Kidney glomerular epithelial cell (primary cell): ENCODE measurements at regions not wholly inside any gene's neighbourhood (a gene's known extent, or its start where the extent isn't known, plus 50 kb on each side); places are given as distances from the start of the nearest gene placed in this dataset.

ENCODE experiments used
- DNase-seq: peaks from one replicate; lab custom pipeline; 2025; lab: John Stamatoyannopoulos, UW

DNA sequence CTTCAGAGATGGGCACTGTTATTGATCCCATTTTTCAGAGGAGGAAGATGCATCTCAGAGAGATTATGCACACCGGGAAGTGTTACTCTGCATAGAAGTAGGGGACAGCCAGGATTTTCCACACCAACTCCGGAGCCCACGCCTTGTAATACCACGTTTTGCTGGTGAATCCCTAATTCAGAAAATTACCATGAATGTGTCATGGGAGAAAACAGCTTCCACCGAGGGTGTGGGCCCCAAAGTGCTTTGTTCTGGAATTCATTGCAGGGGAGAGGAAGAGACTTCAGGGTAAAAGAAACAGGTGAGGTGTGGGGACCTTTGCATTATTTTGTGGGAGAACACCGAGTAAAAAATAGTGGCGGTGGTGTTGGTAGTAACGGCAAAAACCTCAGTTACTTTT, 1051.4 kb upstream of the RBFOX1 start:
- no peak for DNase-seq

DNA sequence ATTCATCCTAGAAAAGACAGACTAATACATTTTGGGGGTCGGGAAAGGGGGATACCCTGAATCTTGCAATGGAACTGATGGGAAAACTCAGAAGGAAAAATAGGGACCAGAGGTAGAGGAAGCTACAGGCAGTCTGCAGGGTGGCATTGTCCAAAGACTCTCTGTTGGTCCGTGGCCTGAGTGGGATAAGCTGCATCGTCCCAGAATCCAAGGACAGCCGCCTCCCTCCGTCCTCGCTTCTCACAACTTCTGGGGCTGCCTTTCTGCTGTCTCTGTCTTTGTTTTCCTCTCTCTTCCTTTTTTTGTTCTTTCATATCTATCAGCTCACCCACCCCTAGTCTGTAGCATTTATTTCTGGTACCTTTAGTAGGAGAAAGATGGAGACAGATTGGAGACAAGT, 1052.6 kb upstream of the RBFOX1 start:
- no peak for DNase-seq

- DNase-seq, result no peak
Observed at GRCh38 chr16:6279286-6279685, 1053.4 kb upstream of the RBFOX1 start.

GRCh38 chr16:6274351-6274750, 1058.3 kb upstream of the RBFOX1 start:
- DNase-seq, result no peak

DNA sequence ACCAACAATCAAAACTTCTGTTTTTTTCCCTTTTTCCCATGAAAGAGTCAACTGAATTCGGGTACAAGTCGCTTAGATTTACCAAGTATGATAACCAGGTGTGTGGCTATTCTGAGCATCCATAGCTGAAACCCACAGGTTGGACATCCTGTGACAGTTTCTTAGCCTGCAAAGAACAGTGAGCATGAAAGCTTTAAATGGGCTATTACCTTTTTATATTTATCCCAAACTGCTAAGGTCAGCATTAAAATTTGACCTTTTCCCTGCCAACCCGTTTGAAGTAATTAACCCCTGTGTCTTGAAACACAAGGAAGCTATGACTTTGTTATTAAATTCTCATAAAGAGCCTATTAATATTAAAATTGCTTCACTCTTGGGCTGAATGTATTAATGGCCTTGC, 1065.0 kb upstream of the RBFOX1 start:
- no peak for DNase-seq

DNA sequence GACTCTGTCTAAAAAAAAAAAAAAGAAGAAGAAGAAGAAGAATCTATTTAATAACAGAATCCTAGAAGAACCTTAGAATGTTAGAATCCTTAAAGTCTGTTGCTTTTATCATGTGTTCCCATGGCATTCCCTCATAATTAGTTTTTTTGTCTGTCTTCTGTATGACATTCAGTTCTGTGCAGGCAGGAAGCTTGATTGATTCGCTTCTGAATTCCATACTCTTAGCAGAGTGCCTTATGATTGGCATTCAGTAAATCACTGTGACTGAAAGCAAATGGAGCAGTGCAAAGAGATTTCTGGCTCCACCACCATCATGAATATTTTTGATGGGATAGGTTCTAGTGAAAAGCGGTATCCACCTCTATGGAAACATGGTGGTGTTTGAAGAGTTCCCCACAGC, 1065.9 kb upstream of the RBFOX1 start:
- no peak for DNase-seq

DNA sequence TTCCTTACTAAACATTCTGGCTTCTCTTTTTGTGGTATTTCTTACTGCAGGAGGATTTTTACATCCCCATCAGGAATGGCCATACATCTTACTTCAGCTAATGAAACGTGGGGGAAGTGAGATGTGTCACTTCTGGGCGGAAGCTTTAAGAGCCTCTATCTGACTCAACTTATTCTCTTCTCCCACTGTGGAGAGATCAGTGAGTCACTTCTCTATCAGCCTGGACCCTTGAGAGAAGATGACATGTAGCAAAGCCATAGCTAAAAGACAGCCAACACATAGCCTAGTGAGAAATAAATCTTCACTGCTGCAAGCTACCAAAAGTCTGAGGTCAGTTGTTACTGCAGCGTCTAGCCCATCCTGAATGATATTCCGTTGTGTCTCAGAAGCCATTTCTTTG, 1066.7 kb upstream of the RBFOX1 start:
- DNase-seq, result no peak

DNA sequence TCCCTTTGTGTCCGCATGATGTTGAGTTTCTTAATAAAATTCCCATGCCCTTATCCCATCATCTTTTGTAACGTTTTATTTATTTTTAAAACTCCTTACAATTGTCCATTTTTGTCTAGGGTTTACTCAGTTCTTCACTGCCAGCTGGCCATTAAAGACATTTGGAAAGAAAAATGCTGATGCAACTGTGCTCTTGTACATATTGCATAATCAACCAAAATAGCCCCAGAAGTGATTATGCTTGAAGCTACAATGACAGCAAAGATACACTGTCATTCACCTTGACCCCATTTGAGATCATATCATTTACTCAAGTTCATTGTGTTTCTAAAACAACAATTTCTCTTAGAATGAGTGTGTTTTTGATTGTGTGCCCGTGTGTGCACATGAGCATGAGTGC, 1074.6 kb upstream of the RBFOX1 start:
- DNase-seq, result no peak

DNA sequence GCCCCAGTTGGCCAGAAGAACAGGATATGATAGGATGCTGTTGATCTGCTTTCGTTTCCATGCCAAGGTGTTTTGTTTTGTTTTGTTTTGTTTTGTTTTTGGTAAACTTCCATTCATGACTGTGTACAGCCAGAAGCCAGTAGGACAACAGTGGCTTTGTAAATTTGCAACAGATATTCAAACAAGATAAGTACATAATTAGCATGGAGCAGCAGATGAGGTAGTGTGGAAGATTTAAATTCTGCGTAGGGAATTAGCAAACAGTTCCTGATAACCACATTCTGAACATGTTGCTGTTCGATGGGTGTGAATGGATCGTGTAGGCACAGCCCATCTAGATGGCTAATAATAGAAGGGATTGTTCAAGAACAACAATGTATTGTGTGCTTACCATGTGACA, 1080.1 kb upstream of the RBFOX1 start:
- no peak for DNase-seq

DNA sequence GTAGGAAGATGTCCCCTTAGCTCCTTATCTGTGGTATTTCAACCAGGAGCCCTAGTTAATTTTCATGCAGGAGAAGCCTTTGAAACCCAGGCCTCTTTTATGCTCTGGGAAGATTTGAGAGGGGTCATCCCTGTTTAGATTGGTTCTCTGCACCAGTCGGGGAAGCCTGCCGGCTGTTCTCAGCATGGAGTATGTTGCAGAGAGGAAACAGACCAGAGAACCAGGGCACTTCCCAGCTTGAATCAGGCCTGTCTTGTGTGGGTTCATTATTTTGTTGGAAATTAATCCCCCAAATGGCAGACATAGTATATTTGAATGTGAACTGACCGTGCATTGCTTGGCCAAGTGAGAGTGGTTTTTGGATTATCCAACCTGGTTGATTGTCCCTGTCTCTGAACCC, 1082.1 kb upstream of the RBFOX1 start:
- no peak for DNase-seq

- no peak for DNase-seq
Observed at GRCh38 chr16:6249863-6250262, 1082.8 kb upstream of the RBFOX1 start.

DNA sequence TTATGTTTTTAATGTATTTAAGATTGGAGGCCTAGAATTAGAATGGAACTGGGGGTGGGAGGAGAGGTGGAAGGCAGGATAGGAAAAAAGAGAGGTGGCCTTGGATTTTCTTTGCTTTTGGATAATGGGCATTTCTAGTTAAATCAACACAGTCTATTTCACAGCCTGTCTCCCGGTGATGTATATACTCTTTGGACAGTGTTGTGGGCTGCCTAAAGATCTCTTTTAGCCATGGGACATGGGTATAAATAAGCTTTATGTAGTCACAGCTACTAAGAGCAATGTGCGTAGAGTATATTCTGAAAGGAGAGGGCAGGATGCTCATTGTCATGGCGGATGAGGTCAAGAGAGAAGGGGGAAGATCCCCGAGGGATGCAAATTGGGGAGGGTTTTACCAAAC, 1084.4 kb upstream of the RBFOX1 start:
- DNase-seq, result no peak

- DNase-seq, result no peak
Observed at GRCh38 chr16:6247775-6248174, 1084.9 kb upstream of the RBFOX1 start.

DNA sequence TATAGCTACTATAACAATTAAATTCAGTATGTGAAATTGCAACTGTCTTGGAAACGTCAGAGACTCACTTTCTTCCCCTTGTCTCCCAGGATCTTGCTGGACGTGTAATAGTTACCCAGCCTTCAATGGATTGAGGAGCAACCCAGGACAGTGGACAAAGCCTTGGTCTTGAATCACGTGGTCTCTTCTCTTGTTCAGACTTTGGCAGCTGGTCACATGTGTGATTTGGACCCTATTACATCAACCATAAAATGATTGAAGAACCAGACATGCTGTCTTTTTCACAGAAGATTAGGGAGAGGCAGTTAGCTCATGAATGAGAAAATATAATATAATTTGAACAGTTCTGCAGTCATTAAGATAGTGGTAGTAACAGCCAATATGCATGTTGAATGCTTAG, 1085.5 kb upstream of the RBFOX1 start:
- no peak for DNase-seq

GRCh38 chr16:6246266-6246665, 1086.4 kb upstream of the RBFOX1 start:
- DNase-seq, result no peak

GRCh38 chr16:6232056-6232455, 1100.6 kb upstream of the RBFOX1 start:
- no peak for DNase-seq

- no peak for DNase-seq
Observed at GRCh38 chr16:6231398-6231797, 1101.2 kb upstream of the RBFOX1 start.

- DNase-seq, result no peak
Observed at GRCh38 chr16:6229186-6229585, 1103.5 kb upstream of the RBFOX1 start.

- no peak for DNase-seq
Observed at GRCh38 chr16:6218855-6219254, 1113.8 kb upstream of the RBFOX1 start.

DNA sequence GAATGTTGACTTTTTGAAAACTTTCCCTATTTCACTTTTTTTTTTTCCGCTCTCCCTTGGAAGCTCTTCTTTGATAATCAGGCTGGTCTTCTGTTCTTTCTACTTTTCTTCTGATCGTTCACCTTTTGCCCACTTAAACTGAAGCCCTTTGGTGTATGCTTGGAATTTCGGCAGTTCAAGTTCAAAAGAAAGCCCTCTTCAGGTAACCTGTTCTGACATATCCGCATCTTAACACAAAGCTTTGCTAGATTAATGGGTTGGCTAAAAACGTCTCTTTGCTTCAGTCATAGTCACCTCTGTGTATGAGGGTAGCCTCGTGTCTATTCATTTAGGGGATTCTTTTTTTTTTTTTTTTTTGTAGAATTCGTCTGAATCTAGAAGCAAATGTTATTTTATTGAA, 1115.8 kb upstream of the RBFOX1 start:
- no peak for DNase-seq

- no peak for DNase-seq
Observed at GRCh38 chr16:6211644-6212043, 1114.0 kb upstream of the EEF2KMT start.

DNA sequence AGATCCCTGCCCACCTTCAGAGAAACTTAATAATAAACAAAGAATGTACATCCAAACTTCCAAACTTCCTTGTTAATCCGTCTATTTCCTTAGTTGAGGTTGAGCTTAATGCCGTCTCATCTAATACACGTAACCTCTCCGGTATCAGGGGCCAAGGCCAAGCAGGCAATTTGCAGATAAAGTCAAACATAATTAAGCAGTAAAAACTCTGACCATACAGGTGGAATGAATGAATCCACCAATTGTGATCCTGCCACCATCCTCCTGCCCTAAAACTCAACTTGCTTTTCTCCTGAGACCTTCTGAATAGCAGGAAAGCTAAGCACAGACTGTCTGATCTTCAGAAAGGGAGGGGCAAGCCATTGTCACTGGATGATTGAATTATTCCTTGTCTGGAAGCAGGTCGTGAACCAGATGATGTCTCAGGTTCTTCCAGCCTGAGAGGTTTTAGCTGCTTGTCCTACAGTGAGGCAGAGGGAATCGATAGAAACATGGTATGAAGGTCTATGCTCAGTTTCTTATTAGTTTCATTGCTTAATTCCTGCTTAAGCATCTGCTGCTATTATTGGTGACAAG, 1111.8 kb upstream of the EEF2KMT start:
- no peak for DNase-seq

GRCh38 chr16:6207580-6207979, 1110.0 kb upstream of the EEF2KMT start:
- DNase-seq, result no peak

- DNase-seq, result no peak
Observed at GRCh38 chr16:6207124-6207523, 1109.5 kb upstream of the EEF2KMT start.

- DNase-seq, result no peak
Observed at GRCh38 chr16:6206080-6206479, 1108.5 kb upstream of the EEF2KMT start.
